Endothelial cell (in vitro differentiated cells): ENCODE measurements at regions not wholly inside any gene's neighbourhood (a gene's known extent, or its start where the extent isn't known, plus 50 kb on each side); places are given as distances from the start of the nearest gene placed in this dataset.

Experiments
- DNase-seq: peaks from one replicate; pipeline ENCODE4 v3.0.0; 2021; ENCODE audit warnings: low spot score
- H3K27ac Mint-ChIP-seq: one replicate; pipeline ENCODE4 v1.8.0; 2021; ENCODE audit warnings: mixed read lengths, inconsistent platforms; ENCODE audit not compliant: unreplicated experiment
- H3K27me3 Mint-ChIP-seq: one replicate; pipeline ENCODE4 v1.8.0; 2021; ENCODE audit warnings: mild to moderate bottlenecking, moderate library complexity, mixed read lengths, inconsistent platforms; ENCODE audit not compliant: unreplicated experiment
- H3K36me3 Mint-ChIP-seq: one replicate; pipeline ENCODE4 v1.8.0; 2021; ENCODE audit warnings: mild to moderate bottlenecking, low read depth, mixed read lengths, inconsistent platforms; ENCODE audit not compliant: unreplicated experiment
- H3K4me1 Mint-ChIP-seq: one replicate; pipeline ENCODE4 v1.8.0; 2021; ENCODE audit warnings: mild to moderate bottlenecking, mixed read lengths, inconsistent platforms; ENCODE audit not compliant: unreplicated experiment
- H3K4me3 Mint-ChIP-seq: one replicate; pipeline ENCODE4 v1.8.0; 2021; ENCODE audit warnings: mild to moderate bottlenecking, mixed read lengths, inconsistent platforms; ENCODE audit not compliant: unreplicated experiment
- H3K9me3 Mint-ChIP-seq: one replicate; pipeline ENCODE4 v1.8.0; 2021; ENCODE audit warnings: mixed read lengths, inconsistent platforms; ENCODE audit not compliant: unreplicated experiment
- CTCF ChIP-seq: fragments of 200-600 bp; sonication (generic); IDR thresholded peaks from one replicate; pipeline ENCODE4 v1.5.0; 2021; ENCODE audit warnings: antibody characterized with exemption; ENCODE audit not compliant: unreplicated experiment

- H3K36me3 Mint-ChIP-seq: no peaks in the 10 kb centered on the region
- H3K27ac Mint-ChIP-seq: no peak overlapping the region
- peaks cover 1% of the 10 kb centered on the region for H3K27me3 Mint-ChIP-seq
- no peak for DNase-seq
- no peak for TF ChIP-seq CTCF
- H3K4me1 Mint-ChIP-seq: no peaks in the 10 kb centered on the region
- H3K9me3 Mint-ChIP-seq: no peaks in the 10 kb centered on the region
- no peak overlapping the region for H3K4me3 Mint-ChIP-seq
Observed at GRCh38 chr4:82076359-82076758, 297.4 kb downstream of the HNRNPD start.

GRCh38 chr4:82071951-82072350 lies 301.8 kb downstream of the HNRNPD start:
- Mint-ChIP-seq H3K27me3 (peaks cover 1% of the 10 kb centered on the region), H3K36me3 (no peaks in the 10 kb centered on the region), H3K27ac (no peak overlapping the region), H3K4me1 (no peaks in the 10 kb centered on the region), H3K9me3 (no peaks in the 10 kb centered on the region), H3K4me3 (no peak overlapping the region)
- no peak for DNase-seq
- no peak for TF ChIP-seq CTCF

- DNase-seq: no peak
- H3K9me3 Mint-ChIP-seq: no peaks in the 10 kb centered on the region
- no peaks in the 10 kb centered on the region for H3K27me3 Mint-ChIP-seq
- H3K27ac Mint-ChIP-seq: no peak overlapping the region
- H3K4me1 Mint-ChIP-seq: no peaks in the 10 kb centered on the region
- TF ChIP-seq CTCF: no peak
- no peak overlapping the region for H3K4me3 Mint-ChIP-seq
- no peaks in the 10 kb centered on the region for H3K36me3 Mint-ChIP-seq
Observed at GRCh38 chr4:82069883-82070638, 303.7 kb downstream of the HNRNPD start.

- Mint-ChIP-seq H3K4me3 (no peak overlapping the region), H3K27ac (no peak overlapping the region), H3K27me3 (no peaks in the 10 kb centered on the region), H3K4me1 (no peaks in the 10 kb centered on the region), H3K9me3 (no peaks in the 10 kb centered on the region), H3K36me3 (no peaks in the 10 kb centered on the region)
- DNase-seq: no peak
- TF ChIP-seq CTCF: no peak
Observed at GRCh38 chr4:82063017-82063416, 310.8 kb downstream of the HNRNPD start.

GRCh38 chr4:82057990-82058544 lies 315.7 kb downstream of the HNRNPD start:
- no peak overlapping the region for H3K4me3 Mint-ChIP-seq
- H3K27ac Mint-ChIP-seq: no peak overlapping the region
- peaks cover 2% of the 10 kb centered on the region for H3K27me3 Mint-ChIP-seq
- no peak for DNase-seq
- H3K9me3 Mint-ChIP-seq: no peaks in the 10 kb centered on the region
- no peak for TF ChIP-seq CTCF
- H3K36me3 Mint-ChIP-seq: no peaks in the 10 kb centered on the region
- H3K4me1 Mint-ChIP-seq: no peaks in the 10 kb centered on the region
